H1 (cell line): ENCODE measurements at regions not wholly inside any gene's neighbourhood (a gene's known extent, or its start where the extent isn't known, plus 50 kb on each side); places are given as distances from the start of the nearest gene placed in this dataset.

Source experiments
- CTCF ChIA-PET: fragments of 300-600 bp; sonication (Branson Sonifier 250); formaldehyde crosslinking; loops from one replicate; lab custom pipeline; 2021; ENCODE audit not compliant: partially characterized antibody; lab: Charles Lee
- POLR2A ChIA-PET: fragments of 300-600 bp; sonication (Branson Sonifier 250); formaldehyde crosslinking; loops from one replicate; lab custom pipeline; 2021; ENCODE audit warnings: inconsistent platforms; ENCODE audit not compliant: partially characterized antibody; lab: Charles Lee
- DNase-seq, 2 experiments: peaks; one replicate each; pipeline versions ENCODE4 v3.0.0 to v3.0.0-alpha.2; 2010 to 2022; ENCODE audit warnings: low spot score in 2 of 2, low read depth in 1 of 2, mixed read lengths in 1 of 2
- FAIRE-seq: peaks from 2 replicates; lab custom pipeline; 2011; peaks lifted over from hg19 to GRCh38; lab: Jason Lieb, UNC
- H2AFZ ChIP-seq: 2 replicates; pipeline ENCODE4 v1.8.1; 2012; ENCODE audit warnings: low read length, inconsistent platforms
- H2AK5ac ChIP-seq: 2 replicates; pipeline ENCODE4 v1.6.1; 2013; ENCODE audit warnings: low read depth, low read length
- H2BK120ac ChIP-seq: replicated peaks from 2 replicates; pipeline ENCODE3; 2013; ENCODE audit warnings: low read depth, low read length, inconsistent platforms
- H2BK12ac ChIP-seq: 2 replicates; pipeline ENCODE4 v1.6.1; 2013; ENCODE audit warnings: low read depth, low read length
- H2BK15ac ChIP-seq: 2 replicates; pipeline ENCODE4 v1.6.1; 2013; ENCODE audit warnings: low read length
- H2BK20ac ChIP-seq: 2 replicates; pipeline ENCODE4 v1.6.1; 2013; ENCODE audit warnings: low read length
- H2BK5ac ChIP-seq: 2 replicates; pipeline ENCODE4 v1.6.1; 2013; ENCODE audit warnings: low read depth, low read length
- H3K14ac ChIP-seq: 2 replicates; pipeline ENCODE4 v1.6.1; 2013; ENCODE audit warnings: inconsistent platforms; ENCODE audit not compliant: insufficient read length
- H3K18ac ChIP-seq: 2 replicates; pipeline ENCODE4 v1.6.1; 2013; ENCODE audit warnings: low read length; ENCODE audit errors: extremely low read depth
- H3K23ac ChIP-seq: 2 replicates; pipeline ENCODE4 v1.6.1; 2013; ENCODE audit warnings: inconsistent platforms; ENCODE audit not compliant: insufficient read length
- H3K23me2 ChIP-seq: 2 replicates; pipeline ENCODE4 v1.6.1; 2013; ENCODE audit warnings: low read depth, low read length
- H3K27ac ChIP-seq: 2 replicates; pipeline ENCODE4 v1.6.1; 2011; ENCODE audit warnings: low read depth, low read length, inconsistent platforms
- H3K27me3 ChIP-seq, 4 experiments: replicated peaks in 1 of 4; 1 replicate in 1 of 4; 2 replicates in 3 of 4; pipeline versions ENCODE4 v1.6.1 to v1.8.1; 2011 to 2013; ENCODE audit warnings: low read length in 3 of 4, mild to moderate bottlenecking in 3 of 4, inconsistent platforms in 2 of 4, mixed read lengths in 2 of 4, moderate library complexity in 1 of 4; ENCODE audit not compliant: control insufficient read depth in 3 of 4, insufficient read depth in 3 of 4; ENCODE audit errors: extremely low read depth in 1 of 4
- H3K36me3 ChIP-seq, 4 experiments: 2 replicates each; pipeline versions ENCODE4 v1.6.1 to v1.8.1; 2011 to 2013; ENCODE audit warnings: mild to moderate bottlenecking in 4 of 4, low read length in 3 of 4, moderate library complexity in 2 of 4, control low read depth in 1 of 4, inconsistent platforms in 1 of 4; ENCODE audit not compliant: insufficient read depth in 4 of 4, control insufficient read depth in 2 of 4
- H3K4ac ChIP-seq: replicated peaks from 2 replicates; pipeline ENCODE3; 2013; ENCODE audit warnings: low read length, low read depth, mixed read lengths, inconsistent platforms; ENCODE audit not compliant: insufficient read length
- H3K4me1 ChIP-seq, 4 experiments: replicated peaks in 1 of 4; 1 replicate in 1 of 4; 2 replicates in 3 of 4; pipeline versions ENCODE4 v1.6.1 to v1.8.1; 2011 to 2013; ENCODE audit warnings: low read length in 3 of 4, inconsistent platforms in 2 of 4, mixed read lengths in 1 of 4; ENCODE audit not compliant: insufficient read depth in 4 of 4, control insufficient read depth in 3 of 4
- H3K4me2 ChIP-seq, 2 experiments: 2 replicates each; pipeline versions ENCODE4 v1.6.1 to v1.8.1; 2011 to 2013; ENCODE audit warnings: low read depth in 2 of 2, low read length in 2 of 2, control low read depth in 1 of 2, inconsistent platforms in 1 of 2, mild to moderate bottlenecking in 1 of 2; ENCODE audit not compliant: insufficient read depth in 1 of 2
- H3K4me3 ChIP-seq, 4 experiments: fragments of 200-600, 300-600 bp in 1 of 4; sonication (generic), shearing (Covaris generic), sonication (Bioruptor Twin) in 1 of 4; 2 replicates each; pipeline versions ENCODE4 v1.5.1 to v1.8.1; 2011 to 2016; ENCODE audit warnings: low read length in 4 of 4, low read depth in 3 of 4, control low read depth in 2 of 4, inconsistent platforms in 2 of 4, mild to moderate bottlenecking in 2 of 4, mixed read lengths in 1 of 4, moderate library complexity in 1 of 4; ENCODE audit not compliant: insufficient read depth in 2 of 4; ENCODE audit errors: extremely low read depth in 1 of 4
- H3K56ac ChIP-seq: replicated peaks from 2 replicates; pipeline ENCODE3; 2013; ENCODE audit warnings: low read depth, mild to moderate bottlenecking, mixed read lengths, low read length, inconsistent platforms; ENCODE audit not compliant: insufficient read length
- H3K79me1 ChIP-seq: 2 replicates; pipeline ENCODE4 v1.6.1; 2013; ENCODE audit warnings: low read depth, low read length, control low read depth
- H3K79me2 ChIP-seq, 2 experiments: 2 replicates each; pipeline versions ENCODE4 v1.6.1 to v1.8.1; 2012 to 2013; ENCODE audit warnings: low read length in 2 of 2, mild to moderate bottlenecking in 2 of 2, inconsistent platforms in 1 of 2; ENCODE audit not compliant: insufficient read depth in 2 of 2, control insufficient read depth in 1 of 2
- H3K9ac ChIP-seq, 4 experiments: replicated peaks in 1 of 4; 1 replicate in 1 of 4; 2 replicates in 3 of 4; pipeline versions ENCODE4 v1.6.1 to v1.8.1; 2011 to 2013; ENCODE audit warnings: low read depth in 3 of 4, low read length in 3 of 4, control low read depth in 2 of 4, mild to moderate bottlenecking in 2 of 4, moderate library complexity in 2 of 4, inconsistent platforms in 1 of 4; ENCODE audit errors: extremely low read depth in 1 of 4
- H3K9me3 ChIP-seq, 2 experiments: 2 replicates each; pipeline versions ENCODE4 v1.6.1 to v1.8.1; 2012 to 2013; ENCODE audit warnings: mild to moderate bottlenecking in 2 of 2, moderate library complexity in 2 of 2, control low read depth in 1 of 2, inconsistent platforms in 1 of 2, low read depth in 1 of 2, low read length in 1 of 2, mixed read lengths in 1 of 2; ENCODE audit not compliant: insufficient read depth in 2 of 2
- H4K20me1 ChIP-seq, 2 experiments: replicated peaks in 1 of 2; 2 replicates each; pipeline versions ENCODE3 to v1.8.1; 2011 to 2013; ENCODE audit warnings: inconsistent platforms in 2 of 2, low read length in 2 of 2, mild to moderate bottlenecking in 1 of 2; ENCODE audit not compliant: insufficient read depth in 2 of 2, control insufficient read depth in 1 of 2
- H4K5ac ChIP-seq: 2 replicates; pipeline ENCODE4 v1.6.1; 2013; ENCODE audit warnings: low read length, low read depth, mixed read lengths, inconsistent platforms; ENCODE audit not compliant: insufficient read length
- H4K8ac ChIP-seq: 2 replicates; pipeline ENCODE4 v1.8.0; 2013; ENCODE audit warnings: mild to moderate bottlenecking, moderate library complexity, low read length, inconsistent platforms; ENCODE audit not compliant: insufficient read depth; ENCODE audit errors: extremely low read depth
- H4K91ac ChIP-seq: replicated peaks from 2 replicates; pipeline ENCODE3; 2013; ENCODE audit warnings: low read length, mixed read lengths, inconsistent platforms; ENCODE audit not compliant: insufficient read length
- POU5F1 ChIP-seq: IDR thresholded peaks from 2 replicates; pipeline ENCODE4 v1.6.1; 2011; ENCODE audit warnings: low read depth, mild to moderate bottlenecking, low read length, moderate library complexity
- RNF2 ChIP-seq: fragments of 200-900, 300-1000 bp; sonication (generic); IDR thresholded peaks from 2 replicates; pipeline ENCODE4 v1.7.1; 2016; ENCODE audit warnings: borderline replicate concordance, low read depth, mild to moderate bottlenecking, antibody characterized with exemption, low read length; ENCODE audit not compliant: poor library complexity, severe bottlenecking; ENCODE audit errors: missing control alignments
- SIX5 ChIP-seq: IDR thresholded peaks from 2 replicates; pipeline ENCODE4 v1.6.1; 2011; ENCODE audit warnings: mild to moderate bottlenecking, low read depth, low read length
- ZNF274 ChIP-seq: IDR thresholded peaks from 2 replicates; pipeline ENCODE4 v1.7.0; 2012; ENCODE audit warnings: low read length, borderline replicate concordance; ENCODE audit errors: extremely low read depth
- WGBS, 2 experiments: shearing (Covaris generic) in 1 of 2; methylation state at CpG; one replicate each; pipeline versions ENCODE4 v1.1.6 to v1.1.7; 2013 to 2015; ENCODE audit warnings: low lambda C conversion rate in 2 of 2, mixed read lengths in 2 of 2, inconsistent platforms in 1 of 2, low coverage in 1 of 2, missing lambda C conversion rate in 1 of 2; ENCODE audit not compliant: insufficient replicate concordance in 2 of 2, insufficient coverage in 1 of 2, insufficient read length in 1 of 2; ENCODE audit errors: extremely low coverage in 1 of 2, missing lambda C conversion rate in 1 of 2; 5-methylcytosine and 5-hydroxymethylcytosine counted together

GRCh38 chr21:35394049-35394448 is 344.9 kb upstream of the RUNX1 start:
- TF ChIP-seq SIX5 (no peak), RNF2 (no peak), POU5F1 (no peak), ZNF274 (no peak)
- Histone ChIP-seq H3K9ac (no peak overlapping the region), H3K4me1 (no peaks in the 10 kb centered on the region), H4K91ac (no peak overlapping the region), H3K4me2 (no peak overlapping the region), H3K4me3 (no peak overlapping the region), H3K23ac (no peak overlapping the region), H2AK5ac (no peak overlapping the region), H3K4ac (no peak overlapping the region), H3K27me3 (no peaks in the 10 kb centered on the region), H4K20me1 (no peaks in the 10 kb centered on the region), H4K5ac (no peak overlapping the region), H2BK5ac (no peak overlapping the region), H2AFZ (no peak overlapping the region), H2BK20ac (no peak overlapping the region), H3K23me2 (no peaks in the 10 kb centered on the region), H3K36me3 (no peaks in the 10 kb centered on the region), H3K79me2 (no peaks in the 10 kb centered on the region), H3K56ac (no peak overlapping the region), H2BK120ac (no peak overlapping the region), H2BK15ac (no peak overlapping the region), H2BK12ac (no peak overlapping the region), H3K18ac (no peak overlapping the region), H3K79me1 (no peaks in the 10 kb centered on the region), H3K9me3 (no peaks in the 10 kb centered on the region), H3K27ac (no peak overlapping the region), H4K8ac (no peak overlapping the region), H3K14ac (no peak overlapping the region)
- ChIA-PET CTCF (no interaction called here), POLR2A (no interaction called here)
- FAIRE-seq (no peak), DNase-seq (no peak)
- 88% methylated on average over 1 of the region's 1 CpG; no CpG with 5 or more reads in 1 of the 2 experiments for WGBS, 2 experiments
